COLO829 (cell line): ENCODE measurements at regions not wholly inside any gene's neighbourhood (a gene's known extent, or its start where the extent isn't known, plus 50 kb on each side); places are given as distances from the start of the nearest gene placed in this dataset.
"Not testable (repeated sequence)": the region's sequence is repeated elsewhere in the genome, so short reads cannot be mapped to it uniquely, and the experiment has no call there.

ENCODE experiments used
- DNase-seq: peaks from one replicate; pipeline ENCODE4 v3.0.0; 2012; ENCODE audit warnings: low spot score

DNA sequence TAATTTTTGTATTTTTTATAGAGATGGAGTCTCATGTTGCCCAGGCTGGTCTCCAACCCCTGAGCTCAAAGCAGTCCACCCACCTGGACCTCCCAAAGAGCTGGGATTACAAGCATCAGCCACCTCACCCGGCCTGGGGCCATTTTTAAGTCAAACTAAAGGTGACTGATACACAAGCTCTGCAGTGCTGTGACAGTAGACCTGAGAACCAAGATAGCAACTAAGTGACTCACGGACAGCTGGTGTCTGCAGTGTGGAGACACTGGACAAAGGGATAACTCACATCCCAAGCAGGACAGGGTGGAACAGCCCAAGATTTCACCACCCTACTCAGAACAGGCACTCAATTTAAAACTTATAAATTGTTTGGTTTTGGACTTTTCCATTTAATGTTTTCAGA is 402.5 kb downstream of the CD83 start:
- DNase-seq: no peak

- no peak for DNase-seq
Measured at GRCh38 chr6:14520536-14520935, 403.0 kb downstream of the CD83 start.

DNA sequence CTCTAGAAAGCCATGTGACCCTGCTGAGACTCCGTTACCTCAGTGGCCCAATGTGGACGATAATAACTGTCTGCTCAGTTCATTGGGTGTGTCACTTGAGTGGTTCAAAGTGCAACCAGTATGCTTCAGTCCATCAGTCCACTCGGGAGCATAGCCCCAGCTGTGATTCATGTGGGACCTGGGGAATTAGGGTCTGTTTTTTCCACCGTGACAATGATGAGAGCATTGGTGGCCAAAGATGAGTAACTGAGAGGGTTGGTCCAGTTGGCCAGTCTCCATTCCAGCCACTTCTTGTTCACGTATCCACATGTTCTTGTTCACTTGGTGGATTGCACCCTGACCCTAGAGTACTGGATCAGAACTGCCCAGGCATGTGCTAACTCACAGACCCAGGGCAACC is 403.6 kb downstream of the CD83 start:
- DNase-seq: no peak

- DNase-seq: not testable (repeated sequence)
Measured at GRCh38 chr6:14521861-14522260, 404.3 kb downstream of the CD83 start.

- DNase-seq: no peak
Measured at GRCh38 chr6:14524319-14524718, 406.7 kb downstream of the CD83 start.

DNA sequence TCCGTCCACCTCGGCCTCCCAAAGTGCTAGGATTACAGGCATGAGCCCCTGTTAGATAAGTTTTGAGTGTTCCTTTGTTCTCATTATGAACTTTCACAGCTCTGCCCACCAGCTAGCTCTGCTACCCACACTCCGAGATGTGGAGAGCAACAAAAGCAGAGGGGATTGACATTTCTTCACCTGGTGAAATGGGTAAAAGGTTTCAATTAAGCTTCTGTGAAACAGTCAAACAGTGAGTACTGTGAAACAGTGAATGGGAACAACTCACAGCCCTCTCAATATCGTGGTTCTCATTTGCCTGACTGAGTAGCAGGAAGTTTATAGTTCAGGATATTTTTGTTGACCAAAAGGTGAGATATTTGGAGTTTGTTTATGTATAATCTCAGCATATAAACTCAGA is 412.8 kb downstream of the CD83 start:
- DNase-seq: no peak

- DNase-seq: no peak
Measured at GRCh38 chr6:14533446-14533845, 415.9 kb downstream of the CD83 start.

DNA sequence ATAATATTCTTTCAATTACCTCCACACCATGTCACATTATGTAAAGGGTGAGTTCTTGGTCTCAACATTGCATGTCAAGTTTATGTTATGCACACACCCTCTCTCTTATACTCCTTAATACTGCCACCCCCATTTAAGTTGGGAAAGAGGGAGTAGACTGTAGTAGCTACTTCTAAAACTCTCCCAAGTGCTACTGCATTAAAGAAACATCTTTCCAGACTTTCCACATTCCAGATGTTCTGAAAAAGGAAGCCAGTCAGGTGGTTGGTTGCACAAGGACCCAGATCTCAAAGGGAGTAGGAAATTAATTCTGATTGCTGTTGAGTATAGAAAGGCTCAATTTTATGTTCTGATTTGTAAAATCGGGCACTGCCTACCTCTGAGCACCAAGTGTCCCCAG is 419.5 kb downstream of the CD83 start:
- no peak for DNase-seq

DNA sequence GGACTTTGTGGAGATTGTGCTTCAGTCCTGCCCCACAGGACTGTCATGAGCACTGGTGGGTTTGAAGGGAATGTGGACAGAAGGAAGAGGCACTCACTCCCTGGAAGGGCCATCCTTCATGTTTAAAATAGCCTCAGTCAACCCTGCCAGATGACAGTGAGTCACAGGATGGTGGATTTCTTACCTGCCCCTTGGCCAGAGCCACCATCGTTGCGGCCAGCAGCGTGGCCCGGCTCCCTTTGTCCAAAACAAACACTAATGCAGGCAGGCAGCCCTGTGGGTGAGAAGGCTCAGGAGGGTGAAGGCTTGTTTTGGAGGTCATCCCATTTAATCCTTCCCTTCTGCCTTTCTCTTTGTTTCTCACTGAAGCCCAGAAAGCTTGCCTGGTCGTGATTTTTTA is 422.7 kb downstream of the CD83 start:
- DNase-seq: no peak

- DNase-seq: no peak
Measured at GRCh38 chr6:14540810-14541540, 423.4 kb downstream of the CD83 start.

GRCh38 chr6:14542670-14543366 is 425.2 kb downstream of the CD83 start:
- peak; percentile 26 for DNase-seq

- DNase-seq: no peak
Measured at GRCh38 chr6:14543971-14544585, 426.5 kb downstream of the CD83 start.

DNA sequence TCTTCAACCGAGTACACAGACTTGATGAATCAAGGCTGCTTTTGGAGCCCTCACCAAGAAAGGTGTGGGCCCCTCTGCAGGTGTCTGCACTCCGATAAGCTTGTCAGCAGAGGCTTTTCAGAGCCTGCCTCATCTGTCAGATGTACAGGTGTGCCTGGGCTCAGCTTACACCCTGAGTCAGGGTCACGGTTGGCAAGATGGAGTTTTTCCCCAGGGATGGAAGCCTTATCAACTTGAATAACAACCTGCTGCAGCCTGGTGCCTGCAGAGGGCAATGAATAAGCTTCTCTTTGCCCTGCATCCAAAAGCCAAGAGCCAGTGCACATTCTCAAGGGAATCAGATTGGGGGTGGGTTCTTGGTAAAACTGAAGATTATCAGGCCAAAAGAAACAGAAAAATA is 427.1 kb downstream of the CD83 start:
- no peak for DNase-seq

- DNase-seq: no peak
Measured at GRCh38 chr6:14545496-14545895, 427.9 kb downstream of the CD83 start.

DNA sequence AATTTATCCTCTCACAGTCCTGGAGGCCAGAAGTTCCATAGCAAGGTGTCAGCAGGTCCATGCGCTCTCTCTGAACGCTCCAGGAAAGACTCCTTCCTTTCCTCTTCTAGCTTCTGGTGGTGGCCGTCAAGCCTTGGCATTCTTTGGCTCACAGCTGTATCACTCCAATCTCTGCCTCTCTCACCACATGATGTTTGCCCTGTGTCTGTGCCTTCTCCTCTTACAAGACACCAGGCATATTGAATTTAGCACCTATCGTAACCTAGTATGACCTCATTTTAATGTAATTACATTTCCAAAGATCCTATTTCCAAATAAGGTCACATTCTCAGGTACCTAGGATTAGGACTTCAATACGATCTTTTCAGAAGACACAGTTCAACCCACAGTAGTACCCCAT is 428.5 kb downstream of the CD83 start:
- DNase-seq: no peak

DNA sequence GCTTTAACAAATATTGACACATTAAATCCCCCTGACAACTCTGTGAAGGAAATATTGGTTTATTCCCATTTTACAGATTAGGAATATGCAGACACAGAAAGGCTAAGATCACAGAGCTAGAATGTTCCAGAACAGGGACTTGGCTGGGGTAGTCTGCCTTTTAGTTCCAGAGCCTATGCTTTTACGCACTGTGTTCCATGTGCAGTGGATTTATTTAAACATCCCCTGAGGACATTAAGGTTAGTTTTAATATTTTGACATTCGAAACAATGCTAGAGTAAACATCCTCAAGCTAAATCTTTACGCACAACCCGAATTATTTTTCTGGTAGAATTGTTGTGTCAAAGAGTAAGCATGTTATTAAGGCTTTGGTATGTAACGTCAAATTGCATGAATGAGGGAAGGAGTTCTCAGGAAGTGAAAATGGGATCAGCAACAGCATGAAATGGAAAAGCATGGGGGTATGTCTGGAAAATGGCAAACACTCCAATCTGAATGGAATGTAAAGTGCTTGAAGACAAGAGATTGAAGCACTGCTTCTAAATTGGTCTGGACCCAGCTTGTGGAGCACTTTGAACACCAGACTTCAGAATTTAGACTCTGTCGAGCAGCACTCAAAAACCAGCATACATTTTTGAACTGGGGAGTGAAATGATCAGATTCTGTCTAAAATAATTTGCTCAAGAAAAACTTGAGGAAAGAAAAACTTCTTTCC is 429.9 kb downstream of the CD83 start:
- no peak for DNase-seq

DNA sequence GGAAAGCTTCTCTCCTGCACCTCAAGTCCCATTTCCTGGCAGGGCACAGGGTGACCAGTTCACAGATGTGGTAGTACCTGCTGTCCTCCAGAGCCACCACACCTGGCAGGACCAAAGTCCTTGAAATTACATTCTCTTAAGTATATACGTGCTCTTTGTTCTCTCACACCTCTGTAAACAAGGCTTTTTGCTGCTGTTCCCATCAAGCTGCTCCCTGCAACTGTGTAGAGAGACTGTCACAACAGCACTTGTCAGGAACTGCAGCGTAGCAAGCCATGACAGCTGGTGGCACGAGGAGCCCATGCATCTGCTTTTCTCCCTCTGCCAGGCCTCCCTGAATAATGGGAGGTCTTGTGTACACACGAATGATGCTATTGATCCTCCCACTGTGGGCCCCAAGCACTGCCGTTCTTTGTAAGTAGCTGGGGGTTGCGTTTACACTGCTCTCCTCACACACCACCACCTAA is 431.8 kb downstream of the CD83 start:
- DNase-seq: no peak

DNA sequence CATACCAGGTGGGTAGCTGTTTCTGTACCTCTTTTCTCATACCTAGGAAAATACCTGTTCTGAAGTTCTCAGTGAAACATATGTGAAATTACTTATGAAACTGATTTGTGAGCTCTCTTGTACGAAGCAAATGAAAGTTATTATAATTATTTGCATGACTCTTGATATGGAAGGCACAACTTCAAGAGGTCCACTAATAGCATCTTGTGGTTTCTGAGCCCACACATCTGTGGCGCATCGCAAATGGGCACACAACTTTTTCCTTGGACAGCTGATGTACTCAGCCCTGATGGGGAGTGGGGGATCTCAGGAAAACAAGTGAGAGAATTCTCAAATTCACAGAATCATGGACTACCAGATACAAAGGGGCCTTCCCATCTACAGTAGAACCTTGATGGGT is 432.3 kb downstream of the CD83 start:
- DNase-seq: no peak

GRCh38 chr6:14550410-14550809 is 432.8 kb downstream of the CD83 start:
- DNase-seq: no peak

DNA sequence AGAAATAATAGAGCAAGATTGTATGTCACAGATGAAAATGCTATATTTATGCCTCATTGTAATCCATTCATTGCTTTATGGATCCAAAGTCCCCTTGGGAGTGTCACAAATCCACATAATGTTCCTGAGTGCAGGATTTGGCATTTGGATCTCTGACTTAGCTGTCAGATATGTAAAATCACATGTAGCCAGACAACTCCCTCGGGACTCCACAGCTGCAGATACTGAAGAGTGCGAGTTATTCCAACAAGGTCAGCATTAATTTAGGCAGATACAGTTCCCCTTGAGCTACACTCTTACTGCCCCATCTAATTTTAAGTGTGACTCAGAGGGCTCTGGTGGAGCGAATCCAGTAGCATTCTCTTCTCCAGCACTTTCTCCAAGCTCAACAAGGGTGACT is 433.2 kb downstream of the CD83 start:
- no peak for DNase-seq

- DNase-seq: not testable (repeated sequence)
Measured at GRCh38 chr6:14551601-14552000, 434.0 kb downstream of the CD83 start.

DNA sequence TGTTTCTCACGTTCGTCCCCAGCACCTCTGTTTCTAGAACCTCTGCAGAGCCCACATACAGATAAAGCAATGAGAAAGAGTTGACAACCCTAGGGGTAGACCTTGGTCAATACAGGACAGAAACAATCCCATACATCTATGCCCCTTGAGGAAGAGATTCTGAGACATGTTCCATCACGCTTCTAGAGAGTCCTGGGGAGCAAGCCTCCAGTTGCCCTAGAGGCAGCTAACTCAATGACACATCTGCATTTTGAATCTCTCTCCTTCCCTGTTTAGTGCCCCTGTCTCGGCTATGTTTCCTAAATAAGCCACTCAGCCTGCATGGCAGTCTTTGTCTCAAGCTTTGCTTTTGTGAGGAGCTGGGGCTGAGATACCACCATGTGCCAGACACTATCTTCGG is 435.3 kb downstream of the CD83 start:
- DNase-seq: no peak

DNA sequence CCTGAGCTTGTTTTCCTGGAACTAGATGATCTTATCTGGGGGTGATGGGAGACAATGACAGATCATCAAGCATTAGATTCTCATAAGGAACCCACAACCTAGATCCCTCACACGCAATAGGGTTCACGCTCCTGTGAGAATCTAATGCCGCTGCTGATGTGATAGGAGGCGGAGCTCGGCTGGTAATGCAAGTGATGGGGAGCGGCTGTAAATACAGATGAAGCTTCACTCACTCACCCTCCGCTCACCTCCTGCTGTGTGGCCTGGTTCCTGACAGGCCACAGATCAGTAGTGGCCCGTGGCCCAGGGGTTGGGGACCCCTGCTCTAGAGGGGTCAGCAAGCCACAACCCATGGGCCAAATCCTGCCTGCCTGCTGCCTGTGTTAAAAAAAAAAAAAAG is 435.9 kb downstream of the CD83 start:
- DNase-seq: no peak
